ENCODE measurements at regions not wholly inside any gene's neighbourhood (a gene's known extent, or its start where the extent isn't known, plus 50 kb on each side); places are given as distances from the start of the nearest gene placed in this dataset.
"Not testable (repeated sequence)": the region's sequence is repeated elsewhere in the genome, so short reads cannot be mapped to it uniquely, and the experiment has no call there.

DNA sequence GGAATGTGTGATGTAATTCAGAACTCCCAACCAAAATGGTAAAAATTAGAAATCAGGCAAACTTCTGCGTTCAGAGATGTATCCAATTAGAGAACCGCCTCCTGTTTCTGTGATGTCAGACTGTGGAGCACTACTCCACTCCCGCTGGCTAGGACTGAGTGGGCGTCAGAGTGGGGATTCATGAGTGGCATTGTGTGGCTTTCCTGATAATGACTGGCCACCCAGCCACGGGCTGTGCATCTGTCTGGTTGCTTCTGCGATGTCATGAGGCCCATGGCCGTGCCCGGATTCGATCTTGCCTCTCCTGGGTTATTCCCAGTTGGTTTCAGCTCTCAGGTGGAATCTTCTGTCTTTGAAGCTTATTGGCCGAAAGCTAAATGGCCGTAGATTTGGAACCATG lies 87.1 kb upstream of the KCNA1 start:
- Mint-ChIP-seq H3K4me1 (ENCODE audit: low read depth) (peaks cover 55% of the 10 kb centered on the region), H3K4me3 (no peak overlapping the region)
- DNase-seq (ENCODE audit: low spot score) = no peak

DNA sequence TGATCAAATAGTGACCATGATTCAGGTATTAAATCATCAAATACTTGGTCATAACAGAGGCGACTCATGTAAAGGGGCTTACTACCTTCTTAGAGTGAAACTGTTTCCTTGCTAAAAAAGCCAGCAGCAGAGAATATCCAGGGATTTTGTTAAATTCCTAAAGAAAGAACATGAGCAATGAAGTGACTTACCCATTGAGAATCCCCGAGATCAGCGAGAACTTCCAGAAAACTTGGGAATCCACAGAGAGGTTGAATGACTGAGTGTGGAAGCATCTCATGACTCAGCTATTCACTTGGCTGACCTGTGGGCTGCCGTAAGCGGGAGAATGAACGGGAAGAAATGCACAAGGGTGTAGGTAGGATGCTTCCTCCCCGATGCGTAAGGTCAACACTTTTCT lies 85.3 kb upstream of the KCNA1 start:
- peaks cover 61% of the 10 kb centered on the region for H3K4me1 Mint-ChIP-seq (ENCODE audit: low read depth)
- H3K27me3 Mint-ChIP-seq (ENCODE audit: insufficient read depth) = peaks cover 2% of the 10 kb centered on the region

More for the DNA sequence above, 87.1 kb upstream of the KCNA1 start:
- Mint-ChIP-seq H3K27ac (no peak overlapping the region), H3K36me3 (ENCODE audit: low read depth) (peaks cover 13% of the 10 kb centered on the region), H3K27me3 (ENCODE audit: insufficient read depth) (peaks cover 4% of the 10 kb centered on the region), H3K9me3 (no peaks in the 10 kb centered on the region)
- intact Hi-C loops (cut with micrococcal nuclease) = loop anchor here (10.0 kb wide), 1 partner anchor 1068 kb away; the partner anchor contains the start of gene CRACR2A

DNA sequence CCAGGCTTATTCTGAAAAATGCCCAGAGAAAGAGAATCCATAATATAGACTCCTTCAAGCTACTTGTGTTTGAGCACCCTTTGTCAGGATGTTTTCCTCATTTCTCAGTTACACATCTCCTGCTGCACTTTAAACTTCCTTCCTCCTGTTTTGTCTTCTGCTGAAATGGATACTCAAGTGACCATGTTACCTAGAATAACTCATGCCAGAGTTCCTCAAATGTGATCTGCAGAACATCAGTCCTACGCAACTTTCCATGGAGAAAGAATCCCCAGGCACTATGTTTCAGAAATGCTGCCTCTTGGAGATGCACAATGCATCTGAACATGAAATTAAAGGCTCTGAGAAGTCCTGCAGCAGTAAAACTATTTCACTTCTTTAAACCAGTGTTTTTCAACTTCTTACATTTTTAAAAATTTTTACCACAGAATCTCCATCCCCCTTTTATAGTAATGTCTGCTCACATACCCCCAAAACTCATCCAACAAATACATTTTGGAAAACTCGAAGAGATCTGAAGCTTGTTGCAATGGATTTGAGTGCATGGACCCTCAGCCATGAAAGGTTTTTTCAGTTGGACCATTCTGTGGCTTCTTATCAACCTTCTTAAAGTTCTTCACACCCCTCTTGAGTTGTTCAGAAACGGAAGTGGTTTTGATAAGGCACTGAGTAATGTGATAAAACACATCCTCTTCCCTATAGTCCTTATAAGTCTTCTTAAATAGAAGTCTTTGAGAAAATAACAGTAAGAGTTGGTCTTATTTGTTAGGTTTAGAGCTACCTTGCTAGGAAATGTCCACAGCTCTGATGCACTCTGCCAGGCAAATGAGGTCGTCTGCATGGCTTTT lies 84.5 kb upstream of the KCNA1 start:
- Mint-ChIP-seq H3K36me3 (ENCODE audit: low read depth) (peaks cover 13% of the 10 kb centered on the region), H3K27me3 (ENCODE audit: insufficient read depth) (peaks cover 2% of the 10 kb centered on the region), H3K9me3 (no peaks in the 10 kb centered on the region), H3K4me1 (ENCODE audit: low read depth) (peaks cover 69% of the 10 kb centered on the region), H3K4me3 (peak overlapping the region; percentile 8), H3K27ac (peak overlapping the region; percentile 8)
- intact Hi-C loops (cut with micrococcal nuclease) = loop anchor here (5.0 to 10.0 kb wide), 2 partner anchors 288 to 1070 kb away; partner anchors contain the start of genes CRACR2A and RAD51AP1
- DNase-seq (ENCODE audit: low spot score) = no peak

More for the DNA sequence above, 85.3 kb upstream of the KCNA1 start:
- DNase-seq (ENCODE audit: low spot score) = no peak
- Mint-ChIP-seq H3K36me3 (ENCODE audit: low read depth) (peaks cover 13% of the 10 kb centered on the region), H3K9me3 (no peaks in the 10 kb centered on the region), H3K27ac (no peak overlapping the region), H3K4me3 (no peak overlapping the region)
- intact Hi-C loops (cut with micrococcal nuclease) = loop anchor here (10.0 kb wide), 1 partner anchor 1070 kb away; the partner anchor contains the start of gene CRACR2A

DNA sequence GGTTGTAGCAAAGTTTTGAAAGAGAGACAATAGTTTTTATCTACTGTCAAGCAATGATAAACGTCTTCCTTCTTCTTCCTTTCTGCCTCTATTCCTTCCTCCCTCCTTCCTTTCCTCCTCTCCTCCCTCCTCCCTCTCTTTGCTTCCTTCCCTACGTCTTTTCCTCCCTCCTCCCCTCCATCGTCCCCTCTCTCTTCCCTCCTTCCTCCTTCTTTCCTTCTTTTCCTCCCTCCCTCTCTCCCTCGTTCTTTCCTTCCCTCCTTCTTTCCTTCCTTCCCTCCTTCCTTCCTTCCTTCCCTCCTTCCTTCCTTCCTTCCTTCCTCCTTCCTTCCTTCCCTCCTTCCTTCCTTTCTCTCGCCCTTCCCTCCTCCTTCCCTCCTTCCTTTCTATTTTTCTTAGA lies 82.8 kb upstream of the KCNA1 start:
- Mint-ChIP-seq H3K4me3 (no peak overlapping the region), H3K27ac (peak overlapping the region; percentile 33)

DNA sequence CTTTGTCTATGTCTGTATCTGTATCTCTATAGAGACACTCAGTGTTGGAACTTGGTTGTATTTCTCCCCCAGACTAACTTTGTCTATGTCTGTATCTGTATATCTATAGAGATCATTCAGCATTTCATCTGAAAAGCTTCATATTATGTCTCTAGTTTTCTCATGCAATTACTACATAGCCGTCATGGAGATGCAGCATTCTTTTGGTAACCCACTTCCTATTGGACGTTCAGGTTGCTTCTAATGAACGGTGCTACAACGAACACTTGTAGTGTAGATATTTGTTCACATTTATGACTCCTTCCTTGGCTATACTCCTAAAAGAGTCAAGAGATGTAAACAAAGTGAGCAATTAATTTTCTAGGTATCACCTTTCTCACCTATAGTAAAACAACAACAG lies 81.5 kb upstream of the KCNA1 start:
- DNase-seq (ENCODE audit: low spot score) = no peak
- intact Hi-C loops (cut with micrococcal nuclease) = loop anchor here (2.0 to 10.0 kb wide), 4 partner anchors 29 to 1073 kb away; partner anchors contain the start of genes CRACR2A, PARP11 and RAD51AP1
- H3K27ac Mint-ChIP-seq = peak overlapping the region; percentile 99
- H3K4me1 Mint-ChIP-seq (ENCODE audit: low read depth) = peaks cover 75% of the 10 kb centered on the region
- H3K27me3 Mint-ChIP-seq (ENCODE audit: insufficient read depth) = no peaks in the 10 kb centered on the region
- peaks cover 6% of the 10 kb centered on the region for H3K9me3 Mint-ChIP-seq
- peaks cover 5% of the 10 kb centered on the region for H3K36me3 Mint-ChIP-seq (ENCODE audit: low read depth)
- H3K4me3 Mint-ChIP-seq = peak overlapping the region; percentile 83

More for the DNA sequence above, 82.8 kb upstream of the KCNA1 start:
- no peak for DNase-seq (ENCODE audit: low spot score)
- Mint-ChIP-seq H3K9me3 (no peaks in the 10 kb centered on the region), H3K36me3 (ENCODE audit: low read depth) (peaks cover 11% of the 10 kb centered on the region), H3K27me3 (ENCODE audit: insufficient read depth) (no peaks in the 10 kb centered on the region), H3K4me1 (ENCODE audit: low read depth) (peaks cover 73% of the 10 kb centered on the region)
- intact Hi-C loops (cut with micrococcal nuclease) = loop anchor here (5.0 to 10.0 kb wide), 2 partner anchors 290 to 1072 kb away; partner anchors contain the start of genes CRACR2A and RAD51AP1

DNA sequence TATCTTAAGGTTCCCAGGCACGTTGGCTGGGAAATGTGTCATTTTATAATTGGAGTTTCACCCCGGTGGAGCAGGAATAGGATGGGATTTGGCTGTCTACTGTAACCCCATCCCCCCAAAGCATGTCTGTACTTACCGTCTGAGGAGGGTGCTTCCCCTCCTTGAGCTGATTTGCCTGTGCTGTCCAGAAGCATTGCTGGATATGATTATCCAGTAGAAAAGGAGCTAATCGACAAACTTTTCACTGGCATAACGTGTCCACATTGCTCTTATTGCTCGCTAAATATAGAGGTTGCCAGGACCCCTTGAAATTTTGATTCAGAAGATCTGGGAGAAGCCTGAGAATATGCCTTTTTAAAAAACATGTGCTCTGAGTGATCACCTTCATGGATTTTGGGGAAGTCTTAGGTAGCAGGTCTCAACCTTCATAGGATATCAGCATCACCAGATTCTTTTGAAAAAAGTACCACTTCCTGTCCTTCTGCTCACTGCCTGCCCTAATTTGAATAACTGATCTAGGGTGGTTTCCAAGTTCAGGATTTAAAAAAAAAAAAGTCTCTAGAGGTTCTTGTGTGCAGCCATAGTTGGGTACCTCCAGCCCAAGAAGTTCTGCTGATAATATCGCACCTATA lies 80.4 kb upstream of the KCNA1 start:
- Mint-ChIP-seq H3K4me3 (peak overlapping the region; percentile 83), H3K27ac (peak overlapping the region; percentile 99), H3K27me3 (ENCODE audit: insufficient read depth) (no peaks in the 10 kb centered on the region), H3K4me1 (ENCODE audit: low read depth) (peaks cover 71% of the 10 kb centered on the region), H3K9me3 (peaks cover 9% of the 10 kb centered on the region), H3K36me3 (ENCODE audit: low read depth) (peaks cover 7% of the 10 kb centered on the region)
- no peak for DNase-seq (ENCODE audit: low spot score)
- intact Hi-C loops (cut with micrococcal nuclease) = loop anchor here (1.0 to 10.0 kb wide), 5 partner anchors 28 to 1074 kb away; partner anchors contain the start of genes AKAP3, CRACR2A, NDUFA9 and PARP11

DNA sequence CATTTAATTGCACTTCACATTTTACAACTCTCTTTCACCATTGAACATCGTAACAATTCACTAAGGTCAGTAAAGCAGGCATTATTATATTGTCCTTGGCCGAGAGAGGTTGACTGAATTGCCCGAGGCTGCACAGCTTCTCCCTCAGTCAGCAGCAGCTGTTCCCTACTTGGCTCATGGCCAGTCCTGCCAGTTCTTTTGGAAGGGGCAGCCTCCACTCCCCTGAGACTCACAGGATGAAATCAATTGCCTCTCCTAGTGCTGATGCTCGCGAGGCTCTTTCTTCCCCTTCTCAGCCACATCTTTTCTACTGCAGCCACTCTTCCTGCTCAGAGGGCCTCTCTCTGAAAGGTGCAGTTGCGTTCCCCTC lies 79.9 kb upstream of the KCNA1 start:
- peaks cover 7% of the 10 kb centered on the region for H3K36me3 Mint-ChIP-seq (ENCODE audit: low read depth)
- H3K4me1 Mint-ChIP-seq (ENCODE audit: low read depth) = peaks cover 66% of the 10 kb centered on the region
- no peak for DNase-seq (ENCODE audit: low spot score)
- peak overlapping the region; percentile 83 for H3K4me3 Mint-ChIP-seq
- H3K9me3 Mint-ChIP-seq = peaks cover 9% of the 10 kb centered on the region
- intact Hi-C loops (cut with micrococcal nuclease) = loop anchor here (1.0 to 10.0 kb wide), 5 partner anchors 27 to 1075 kb away; partner anchors contain the start of genes AKAP3, CRACR2A, NDUFA9 and PARP11
- peak overlapping the region; percentile 99 for H3K27ac Mint-ChIP-seq
- no peaks in the 10 kb centered on the region for H3K27me3 Mint-ChIP-seq (ENCODE audit: insufficient read depth)

DNA sequence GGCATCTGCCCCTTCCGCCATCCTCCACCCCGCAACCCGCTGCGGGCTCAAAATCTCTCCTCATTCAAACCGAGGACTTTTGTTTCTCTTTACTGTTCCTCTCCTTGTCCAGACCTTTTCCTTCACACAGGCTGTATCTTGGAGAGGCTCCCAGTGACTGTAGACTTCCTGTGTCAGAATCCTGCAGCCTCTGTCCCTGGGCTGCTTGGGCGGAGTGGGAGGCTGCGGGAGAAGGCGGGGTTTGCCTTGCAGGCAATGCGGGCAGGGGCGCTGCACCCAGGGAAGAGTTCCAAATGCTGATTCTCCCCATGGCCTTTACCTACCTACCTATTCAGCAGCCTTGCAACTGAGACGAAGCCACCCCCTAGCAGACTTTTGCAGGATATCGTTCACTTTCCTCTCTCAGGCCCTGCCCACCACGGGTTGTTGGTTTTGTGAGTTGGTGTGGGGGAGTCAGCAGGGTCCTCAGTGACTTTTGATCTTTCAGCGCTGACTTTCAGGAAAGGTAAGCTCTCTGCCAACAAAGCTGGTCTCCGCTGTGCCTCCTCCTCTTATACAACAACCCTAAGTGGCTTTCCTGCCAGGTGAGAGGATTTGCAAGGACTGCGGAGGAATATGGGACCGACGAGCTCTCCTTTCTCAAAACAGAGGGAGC lies 79.0 kb upstream of the KCNA1 start:
- Mint-ChIP-seq H3K27ac (peak overlapping the region; percentile 99), H3K9me3 (peaks cover 9% of the 10 kb centered on the region), H3K36me3 (ENCODE audit: low read depth) (peaks cover 3% of the 10 kb centered on the region), H3K4me1 (ENCODE audit: low read depth) (peaks cover 57% of the 10 kb centered on the region), H3K27me3 (ENCODE audit: insufficient read depth) (no peaks in the 10 kb centered on the region), H3K4me3 (peak overlapping the region; percentile 55)
- DNase-seq (ENCODE audit: low spot score) = no peak
- intact Hi-C loops (cut with micrococcal nuclease) = no loop called here

DNA sequence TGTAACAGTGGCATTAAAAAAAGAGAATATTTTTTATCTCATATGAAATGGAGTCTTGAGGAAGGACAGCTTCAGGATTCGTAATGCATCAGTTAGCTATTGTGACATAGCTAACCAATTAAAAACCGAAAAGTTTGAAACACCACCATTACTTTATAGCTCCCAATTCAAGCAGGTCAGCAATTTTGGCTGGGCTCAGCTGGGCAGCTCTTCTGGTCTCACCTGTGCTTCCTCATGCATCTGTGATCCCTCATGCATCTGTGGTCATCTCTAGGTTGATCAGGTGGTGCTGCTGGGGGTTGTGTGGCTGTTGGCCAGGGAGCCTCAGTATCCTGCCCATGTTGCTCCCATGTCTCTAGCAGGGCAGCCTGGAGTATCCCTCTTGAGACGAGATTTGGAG lies 76.7 kb upstream of the KCNA1 start:
- H3K4me3 Mint-ChIP-seq = no peak overlapping the region
- peaks cover 3% of the 10 kb centered on the region for H3K36me3 Mint-ChIP-seq (ENCODE audit: low read depth)
- DNase-seq (ENCODE audit: low spot score) = no peak
- H3K27me3 Mint-ChIP-seq (ENCODE audit: insufficient read depth) = peaks cover under 1% of the 10 kb centered on the region
- peaks cover 41% of the 10 kb centered on the region for H3K4me1 Mint-ChIP-seq (ENCODE audit: low read depth)
- intact Hi-C loops (cut with micrococcal nuclease) = no loop called here
- H3K27ac Mint-ChIP-seq = no peak overlapping the region
- peaks cover 9% of the 10 kb centered on the region for H3K9me3 Mint-ChIP-seq

DNA sequence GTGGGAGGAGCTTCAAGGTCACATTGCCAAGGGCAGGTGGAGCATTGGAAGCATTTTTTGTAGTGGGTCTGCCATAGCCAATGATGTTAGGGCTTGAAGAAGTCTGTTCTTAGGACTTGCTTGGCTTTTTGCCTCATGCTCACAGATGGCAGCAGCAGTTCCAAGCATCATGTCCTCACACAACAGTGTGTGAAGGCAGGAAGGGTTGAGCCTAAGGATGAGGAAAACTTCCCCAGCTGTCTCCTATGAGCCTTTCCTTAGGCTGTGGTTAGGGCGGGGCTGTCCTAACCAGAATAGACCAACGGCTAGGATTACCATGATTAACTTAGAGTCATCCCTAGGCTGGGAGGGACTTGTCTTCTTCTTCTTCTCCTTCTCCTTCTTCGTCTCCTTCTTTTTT lies 76.2 kb upstream of the KCNA1 start:
- peaks cover 3% of the 10 kb centered on the region for H3K36me3 Mint-ChIP-seq (ENCODE audit: low read depth)
- H3K9me3 Mint-ChIP-seq = peaks cover 9% of the 10 kb centered on the region
- no peak overlapping the region for H3K27ac Mint-ChIP-seq
- H3K27me3 Mint-ChIP-seq (ENCODE audit: insufficient read depth) = peaks cover 5% of the 10 kb centered on the region
- no peak overlapping the region for H3K4me3 Mint-ChIP-seq
- intact Hi-C loops (cut with micrococcal nuclease) = no loop called here
- no peak for DNase-seq (ENCODE audit: low spot score)
- H3K4me1 Mint-ChIP-seq (ENCODE audit: low read depth) = peaks cover 37% of the 10 kb centered on the region

DNA sequence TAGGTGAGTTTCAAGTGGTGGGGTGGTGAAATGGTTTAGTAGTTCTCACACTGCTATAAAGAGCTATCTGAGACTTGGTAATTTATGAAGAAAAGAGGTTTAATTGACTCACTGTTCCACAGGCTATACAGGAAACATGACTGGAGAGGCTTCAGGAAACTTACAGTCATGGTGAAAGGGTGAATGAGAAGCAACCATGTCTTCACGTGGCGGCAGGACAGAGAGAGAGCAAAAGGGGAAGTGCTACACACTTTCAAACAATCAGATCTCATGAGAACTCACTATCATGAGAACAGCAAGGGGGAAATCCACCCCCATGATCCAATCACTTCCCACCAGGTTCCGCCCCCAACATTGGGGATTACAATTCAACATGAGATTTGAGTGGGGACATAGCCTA lies 67.3 kb upstream of the KCNA1 start:
- H3K4me1 Mint-ChIP-seq (ENCODE audit: low read depth); DNase-seq (ENCODE audit: low spot score); intact Hi-C loops (cut with micrococcal nuclease); H3K36me3 Mint-ChIP-seq (ENCODE audit: low read depth); H3K9me3 Mint-ChIP-seq; H3K27ac Mint-ChIP-seq; H3K4me3 Mint-ChIP-seq: not testable (repeated sequence)
- H3K27me3 Mint-ChIP-seq (ENCODE audit: insufficient read depth) = peaks cover 32% of the 10 kb centered on the region

DNA sequence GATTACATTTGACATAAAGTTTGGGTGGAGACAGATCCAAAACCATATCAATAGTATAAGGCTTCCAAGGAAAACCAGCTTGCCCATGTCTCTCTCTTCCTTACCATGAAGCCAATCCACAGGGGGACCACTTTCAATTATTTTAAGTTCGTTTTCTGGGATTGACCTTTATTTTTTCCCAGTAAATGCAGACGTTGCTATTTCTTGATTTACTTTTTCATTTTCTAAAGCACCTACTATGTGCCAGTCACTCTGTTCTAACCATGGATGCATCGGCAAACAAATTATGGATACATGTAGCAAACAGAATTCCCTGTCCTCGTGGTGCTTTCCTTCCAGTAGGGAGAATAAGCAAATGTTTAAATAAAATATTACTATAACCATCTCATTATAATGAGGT lies 65.8 kb upstream of the KCNA1 start:
- no peak for DNase-seq (ENCODE audit: low spot score)
- Mint-ChIP-seq H3K4me1 (ENCODE audit: low read depth) (no peaks in the 10 kb centered on the region), H3K9me3 (peaks cover 6% of the 10 kb centered on the region), H3K4me3 (no peak overlapping the region), H3K27ac (no peak overlapping the region), H3K27me3 (ENCODE audit: insufficient read depth) (peaks cover 30% of the 10 kb centered on the region), H3K36me3 (ENCODE audit: low read depth) (no peaks in the 10 kb centered on the region)
- intact Hi-C loops (cut with micrococcal nuclease) = no loop called here
